ENCODE measurements at regions not wholly inside any gene's neighbourhood (a gene's known extent, or its start where the extent isn't known, plus 50 kb on each side); places are given as distances from the start of the nearest gene placed in this dataset.

DNA sequence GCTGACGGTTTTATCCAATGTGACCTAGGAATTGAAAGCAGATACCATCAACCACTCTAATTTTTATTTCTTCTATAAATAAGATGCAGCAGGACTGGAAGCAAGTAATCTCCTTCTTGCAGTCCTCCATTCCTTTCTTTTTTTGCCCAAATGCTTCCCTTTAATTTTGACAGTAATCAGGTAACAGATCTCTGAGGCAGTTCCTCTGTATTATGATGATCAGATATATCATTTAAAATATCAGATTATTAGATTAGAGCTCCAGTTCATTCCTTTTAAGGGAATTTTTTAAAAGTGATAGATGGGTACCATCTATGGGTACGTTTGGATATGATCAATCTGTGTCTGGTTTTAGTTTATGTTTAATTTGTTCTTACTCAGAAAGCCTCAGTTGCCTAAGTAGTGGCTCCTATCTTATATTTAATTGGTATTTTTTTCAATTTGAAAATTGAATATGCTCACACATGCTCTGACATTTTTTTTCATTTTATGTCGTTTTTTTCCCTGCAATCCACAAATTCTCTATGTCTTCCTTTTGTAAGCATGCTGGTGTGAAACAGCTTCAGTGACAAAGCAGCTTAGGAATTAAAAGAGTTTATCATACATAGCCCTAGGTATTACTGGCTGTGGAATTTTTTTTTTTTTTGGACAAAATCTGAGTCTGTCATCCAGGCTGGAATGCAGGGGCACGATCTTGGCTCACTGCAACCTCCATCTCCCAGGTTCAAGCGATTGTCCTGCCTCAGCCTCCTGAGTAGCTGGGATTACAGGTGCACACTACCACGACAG is 73.7 kb upstream of the ANK2 start:
- TF ChIP-seq POLR2A (IDR thresholded peaks at IDR 0.05) = no peak
- TF ChIP-seq, protein P1, sequence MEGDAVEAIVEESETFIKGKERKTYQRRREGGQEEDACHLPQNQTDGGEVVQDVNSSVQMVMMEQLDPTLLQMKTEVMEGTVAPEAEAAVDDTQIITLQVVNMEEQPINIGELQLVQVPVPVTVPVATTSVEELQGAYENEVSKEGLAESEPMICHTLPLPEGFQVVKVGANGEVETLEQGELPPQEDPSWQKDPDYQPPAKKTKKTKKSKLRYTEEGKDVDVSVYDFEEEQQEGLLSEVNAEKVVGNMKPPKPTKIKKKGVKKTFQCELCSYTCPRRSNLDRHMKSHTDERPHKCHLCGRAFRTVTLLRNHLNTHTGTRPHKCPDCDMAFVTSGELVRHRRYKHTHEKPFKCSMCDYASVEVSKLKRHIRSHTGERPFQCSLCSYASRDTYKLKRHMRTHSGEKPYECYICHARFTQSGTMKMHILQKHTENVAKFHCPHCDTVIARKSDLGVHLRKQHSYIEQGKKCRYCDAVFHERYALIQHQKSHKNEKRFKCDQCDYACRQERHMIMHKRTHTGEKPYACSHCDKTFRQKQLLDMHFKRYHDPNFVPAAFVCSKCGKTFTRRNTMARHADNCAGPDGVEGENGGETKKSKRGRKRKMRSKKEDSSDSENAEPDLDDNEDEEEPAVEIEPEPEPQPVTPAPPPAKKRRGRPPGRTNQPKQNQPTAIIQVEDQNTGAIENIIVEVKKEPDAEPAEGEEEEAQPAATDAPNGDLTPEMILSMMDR (IDR thresholded peaks at IDR 0.05) = no peak

All from adrenal gland (tissue), 5 donors.